HepG2 (cell line): ENCODE measurements at regions not wholly inside any gene's neighbourhood (a gene's known extent, or its start where the extent isn't known, plus 50 kb on each side); places are given as distances from the start of the nearest gene placed in this dataset.

Experiments used
- ATAC-seq: fragments of 200-7000 bp; cut with Tn5 transposase; 3 replicates; pipeline ENCODE4 v1.9.1; 2020; ENCODE audit warnings: mild to moderate bottlenecking, moderate library complexity
- BruUV-seq: library from RNA; stranded (reverse); fragments of 400-500 nt; replicated peaks from 2 replicates; lab custom pipeline; 2021; lab: Mats Ljungman, UMichigan
- CTCF ChIA-PET: fragments of 300-600 bp; formaldehyde crosslinking; extraction: SDS; loops from one replicate; lab custom pipeline; 2021; ENCODE audit warnings: low total read pairs, inconsistent platforms, low intra/inter-chr PET ratio; lab: Yijun Ruan, JAX
- POLR2A ChIA-PET: fragments of 350-600 bp; sonication (Branson Sonifier 250); formaldehyde crosslinking; loops from one replicate; lab custom pipeline; 2020; ENCODE audit warnings: antibody characterized with exemption, inconsistent platforms; lab: Yijun Ruan, JAX
- DNase-seq: peaks from one replicate; pipeline ENCODE4 v3.0.0-alpha.2; 2015; ENCODE audit warnings: low spot score
- FAIRE-seq: peaks from 3 replicates; lab custom pipeline; 2011; peaks lifted over from hg19 to GRCh38; lab: Jason Lieb, UNC
- H2AFZ ChIP-seq: one replicate; pipeline ENCODE4 v1.6.1; 2011; ENCODE audit warnings: low read length, inconsistent platforms
- H3K27ac ChIP-seq: fragments of 300-600 bp; 3 replicates; pipeline ENCODE4 v1.8.0; 2011; ENCODE audit warnings: mixed run types, mild to moderate bottlenecking, mixed read lengths, low read length, inconsistent platforms; ENCODE audit not compliant: insufficient read depth; ENCODE audit errors: extremely low read length
- H3K27me3 ChIP-seq, 2 experiments: fragments of 200-600 bp in 1 of 2; 2 replicates in 1 of 2; 3 replicates in 1 of 2; pipeline versions ENCODE4 v1.6.0 to v1.8.0; 2011; ENCODE audit warnings: low read length in 2 of 2, mild to moderate bottlenecking in 2 of 2, moderate library complexity in 2 of 2, inconsistent platforms in 1 of 2; ENCODE audit not compliant: insufficient read depth in 2 of 2, control insufficient read depth in 1 of 2
- H3K36me3 ChIP-seq, 2 experiments: fragments of 200-600 bp in 1 of 2; replicated peaks in 1 of 2; 2 replicates in 1 of 2; 3 replicates in 1 of 2; pipeline versions ENCODE4 v1.5.1 to v1.8.0; 2011; ENCODE audit warnings: low read length in 2 of 2, inconsistent platforms in 1 of 2; ENCODE audit not compliant: insufficient read depth in 2 of 2, control insufficient read depth in 1 of 2
- H3K4me1 ChIP-seq: 2 replicates; pipeline ENCODE4 v1.5.1; 2012; ENCODE audit warnings: low read length, inconsistent platforms; ENCODE audit not compliant: insufficient read depth
- H3K4me2 ChIP-seq: 2 replicates; pipeline ENCODE4 v1.6.0; 2011; ENCODE audit warnings: low read depth, low read length, inconsistent platforms
- H3K4me3 ChIP-seq, 3 experiments: fragments of 200-600 bp in 1 of 3; sonication (generic), shearing (Covaris generic) in 1 of 3; replicated peaks in 1 of 3; 2 replicates each; pipeline ENCODE4 v1.5.1; 2011 to 2016; ENCODE audit warnings: low read length in 3 of 3, inconsistent platforms in 2 of 3, low read depth in 2 of 3, mild to moderate bottlenecking in 2 of 3, control low read depth in 1 of 3, mixed read lengths in 1 of 3; ENCODE audit not compliant: insufficient read depth in 1 of 3
- H3K79me2 ChIP-seq: one replicate; pipeline ENCODE4 v1.6.1; 2011; ENCODE audit warnings: low read length, inconsistent platforms; ENCODE audit not compliant: insufficient read depth
- H3K9ac ChIP-seq: 2 replicates; pipeline ENCODE4 v1.6.0; 2011; ENCODE audit warnings: mild to moderate bottlenecking, low read depth, low read length, inconsistent platforms; ENCODE audit not compliant: insufficient read depth
- H3K9me3 ChIP-seq: 2 replicates; pipeline ENCODE4 v1.5.1; 2012; ENCODE audit warnings: mild to moderate bottlenecking, low read length
- H4K20me1 ChIP-seq: 2 replicates; pipeline ENCODE4 v1.6.0; 2011; ENCODE audit warnings: inconsistent platforms, mild to moderate bottlenecking, low read length, moderate library complexity; ENCODE audit not compliant: insufficient read depth
- HMGXB3 ChIP-seq: sonication (generic); formaldehyde crosslinking; IDR thresholded peaks from 2 replicates; pipeline ENCODE4 v1.4.0; 2020; ENCODE audit warnings: missing genetic modification reagents, borderline replicate concordance
- ZBTB37 ChIP-seq: sonication (generic); formaldehyde crosslinking; IDR thresholded peaks from 2 replicates; pipeline ENCODE4 v1.4.0; 2020; ENCODE audit warnings: mild to moderate bottlenecking, missing genetic modification reagents
- ZNF121 ChIP-seq: sonication (generic); formaldehyde crosslinking; IDR thresholded peaks from 2 replicates; pipeline ENCODE4 v1.5.0; 2020; ENCODE audit warnings: mild to moderate bottlenecking, missing genetic modification reagents
- WGBS: methylation state at CpG from one replicate; pipeline ENCODE4 v1.1.6; 2017; ENCODE audit warnings: low lambda C conversion rate; 5-methylcytosine and 5-hydroxymethylcytosine counted together
- in situ Hi-C: cut with HindIII; loops from 2 replicates; pipeline ENCODE4 v1.10.0; 2017; ENCODE audit warnings: low pct_unique_long_range_greater_than_20kb; ENCODE audit not compliant: extremely low pct_ligation_motif_present
- intact Hi-C: fragments of 100-400 bp; cut with micrococcal nuclease; formaldehyde crosslinking; loops from one replicate; pipeline ENCODE4 v1.10.0; 2022; ENCODE audit not compliant: unreplicated experiment

- no peak for TF ChIP-seq HMGXB3 (CRISPR knock-in tag)
- TF ChIP-seq ZBTB37 (CRISPR knock-in tag): no peak
Measured at GRCh38 chr22:22094921-22095320, 112.3 kb upstream of the TOP3B start (continued).

- no peak overlapping the region for H2AFZ ChIP-seq
- TF ChIP-seq ZNF121: no peak
- TF ChIP-seq, all 625 proteins: peak for 0
- Histone ChIP-seq H3K27me3 (peaks cover 0 to 38% of the 10 kb centered on the region in 2 experiments; a peak in 2 of 5 replicates), H3K9me3 (no peaks in the 10 kb centered on the region), H4K20me1 (no peaks in the 10 kb centered on the region), H3K4me2 (no peak overlapping the region), H3K4me3 (no peak overlapping the region), H3K36me3 (no peaks in the 10 kb centered on the region), H3K27ac (no peak overlapping the region), H3K4me1 (peaks cover 7% of the 10 kb centered on the region), H3K79me2 (no peaks in the 10 kb centered on the region), H3K9ac (no peak overlapping the region)
- DNase-seq (no peak), ATAC-seq (no peak), FAIRE-seq (no peak)
- ChIA-PET POLR2A (no interaction called here), CTCF (no interaction called here)
- no TSS peak for BruUV-seq
- intact Hi-C loops: no loop called here
- whole genome bisulfite sequencing: 48% methylated on average over 6 of the region's 6 CpGs
- in situ Hi-C loops: no loop called here
Measured at GRCh38 chr22:22094514-22094913, 111.9 kb upstream of the TOP3B start.
